HuH-7.5 (cell line): ENCODE measurements at regions not wholly inside any gene's neighbourhood (a gene's known extent, or its start where the extent isn't known, plus 50 kb on each side); places are given as distances from the start of the nearest gene placed in this dataset.
"Not testable (repeated sequence)": the region's sequence is repeated elsewhere in the genome, so short reads cannot be mapped to it uniquely, and the experiment has no call there.

ENCODE experiments used
- DNase-seq: peaks from one replicate; pipeline ENCODE4 v3.0.0; 2011; ENCODE audit warnings: low spot score

DNA sequence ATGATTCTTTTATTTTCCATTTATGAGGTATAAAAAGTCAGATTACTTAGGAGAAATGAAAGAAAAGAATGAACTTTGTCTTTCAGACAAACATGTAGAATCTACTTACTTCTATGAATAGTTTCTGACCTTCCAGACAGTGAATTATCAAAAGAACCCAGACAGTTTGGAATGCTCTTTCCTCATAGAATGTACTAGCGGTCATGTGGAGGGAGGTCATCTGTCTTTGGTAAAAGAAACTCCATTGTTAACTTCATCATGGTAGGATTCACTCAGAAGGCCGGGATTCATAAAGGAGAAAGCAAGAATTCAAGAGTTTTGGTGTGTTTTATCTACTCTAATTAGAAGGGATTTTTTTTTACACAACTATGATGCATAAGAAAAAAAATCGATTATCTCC, 144.8 kb upstream of the ZNF804B start:
- DNase-seq: no peak

DNA sequence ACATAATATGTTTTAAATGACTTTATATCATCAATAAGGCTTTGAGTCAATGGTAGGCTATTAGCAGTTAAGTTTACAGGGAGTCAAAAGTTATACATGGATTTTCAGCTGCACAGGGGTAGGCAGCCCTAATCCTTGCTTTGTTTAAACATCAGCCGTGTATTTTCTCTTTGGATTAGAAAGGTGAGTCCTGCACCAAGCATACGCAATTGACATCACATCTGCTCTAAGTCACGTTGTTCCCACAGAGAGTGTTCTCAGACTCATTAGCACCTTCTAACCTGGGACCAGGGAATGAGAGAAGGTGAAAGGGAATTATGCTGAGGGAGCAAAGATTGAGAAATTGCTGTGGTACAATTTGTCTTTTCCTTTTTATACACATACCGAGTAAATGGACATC, 148.6 kb upstream of the ZNF804B start:
- DNase-seq: no peak

- no peak for DNase-seq
Observed at GRCh38 chr7:88600695-88601094, 158.8 kb upstream of the ZNF804B start.

DNA sequence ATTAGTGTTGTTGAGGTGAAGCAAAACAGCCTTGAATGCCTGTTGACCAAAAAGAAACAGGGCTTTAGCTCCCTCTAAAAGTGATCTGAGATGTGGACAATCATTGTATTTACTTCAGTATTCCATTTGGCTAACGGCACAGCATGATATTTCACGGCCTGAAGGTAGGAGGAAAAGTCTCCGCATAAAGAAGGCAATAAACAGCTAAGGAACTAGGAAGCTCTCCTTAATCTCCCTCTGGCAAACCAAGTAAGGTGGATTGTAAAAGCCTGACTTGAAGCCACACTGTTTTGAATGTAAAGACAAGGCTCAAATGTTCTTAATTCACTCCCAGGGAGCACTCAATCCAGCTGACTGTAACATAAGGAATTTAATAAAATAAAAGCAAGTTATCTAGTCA, 160.0 kb upstream of the ZNF804B start:
- no peak for DNase-seq

- no peak for DNase-seq
Observed at GRCh38 chr7:88597941-88598425, 161.5 kb upstream of the ZNF804B start.

GRCh38 chr7:88590963-88591362, 168.5 kb upstream of the ZNF804B start:
- no peak for DNase-seq

DNA sequence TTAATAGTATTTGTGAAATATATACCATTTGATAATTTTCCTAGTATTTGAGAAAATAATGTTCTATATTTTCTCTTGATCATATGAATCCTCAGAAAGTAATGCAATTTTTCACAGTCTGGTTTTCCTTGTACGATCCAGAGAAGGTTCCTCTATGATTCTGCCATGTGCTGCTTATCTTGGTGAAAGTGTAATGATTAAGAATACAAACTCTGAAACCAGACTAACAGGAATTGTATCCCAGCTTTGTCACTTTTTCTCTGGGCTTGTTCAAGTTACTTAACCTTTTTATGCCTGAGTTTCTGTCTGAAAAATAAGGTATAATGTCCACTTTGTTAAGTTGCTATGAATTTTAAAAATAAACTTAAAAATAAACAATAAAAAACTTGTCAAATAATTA, 169.6 kb upstream of the ZNF804B start:
- no peak for DNase-seq

DNA sequence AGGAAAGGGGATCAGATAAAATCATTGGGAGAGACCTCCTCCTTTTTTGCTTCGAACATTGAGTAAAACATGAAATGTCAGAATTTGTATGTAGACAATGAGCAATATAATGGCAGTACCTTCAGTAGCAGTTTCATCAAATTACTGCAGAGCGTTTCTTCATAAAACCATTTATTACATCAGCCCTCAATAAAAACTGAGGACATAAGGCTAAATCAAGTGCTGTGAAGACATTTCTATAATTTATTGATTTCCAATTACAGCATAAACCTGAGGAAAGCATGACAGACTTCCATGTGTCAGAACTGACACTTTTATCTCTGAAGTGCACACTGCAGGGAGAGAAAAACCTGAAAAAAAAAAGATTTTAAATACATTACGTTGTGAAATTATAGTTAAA, 172.6 kb upstream of the ZNF804B start:
- no peak for DNase-seq

DNA sequence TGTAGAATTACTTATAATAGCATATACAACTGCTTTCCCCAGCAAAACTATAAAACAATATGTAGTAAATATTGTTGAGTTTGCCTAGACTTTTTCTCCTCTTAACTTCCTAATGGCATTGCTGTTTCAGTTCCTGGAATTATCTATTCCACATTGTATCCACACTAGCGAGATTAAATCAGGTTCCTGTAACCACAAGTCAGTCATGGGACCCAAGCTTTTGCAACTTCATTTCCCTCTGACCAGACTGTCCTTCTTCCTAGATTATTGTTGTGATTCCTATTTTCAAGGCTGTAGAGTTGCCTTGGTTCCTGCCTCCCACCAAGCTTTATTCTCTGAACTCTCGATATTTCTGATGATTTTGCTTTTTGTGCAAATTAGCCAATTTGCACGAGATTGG, 173.3 kb upstream of the ZNF804B start:
- DNase-seq: no peak

GRCh38 chr7:88576720-88577119, 182.8 kb upstream of the ZNF804B start:
- DNase-seq: no peak

DNA sequence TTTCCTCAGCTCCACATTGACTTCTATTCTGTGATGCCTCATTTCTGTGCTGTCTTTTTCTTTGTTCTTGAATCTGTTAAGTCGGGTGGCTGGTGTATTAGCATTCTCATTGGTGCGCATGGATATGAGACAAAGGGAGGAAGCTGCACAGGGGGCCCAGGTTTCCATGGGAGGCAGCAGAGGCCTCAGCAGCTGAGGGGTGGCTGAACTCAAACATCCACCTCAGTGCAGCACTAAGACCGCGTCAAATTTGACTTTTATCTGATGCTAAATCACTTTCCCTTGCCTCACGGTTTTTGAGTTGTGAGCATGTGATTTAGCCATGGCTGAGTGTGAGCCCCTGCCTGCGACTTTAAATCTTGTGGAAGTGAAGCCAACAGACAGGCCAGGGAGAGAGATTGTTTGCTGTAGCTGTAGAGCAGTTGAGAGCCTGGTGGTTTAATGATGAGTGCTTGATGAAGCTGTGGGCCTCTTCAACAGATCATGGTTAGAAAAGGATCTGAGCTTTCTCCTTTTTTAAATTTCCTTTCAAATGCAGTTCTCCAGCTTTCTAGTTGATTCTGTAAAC, 193.3 kb upstream of the ZNF804B start:
- DNase-seq: no peak

DNA sequence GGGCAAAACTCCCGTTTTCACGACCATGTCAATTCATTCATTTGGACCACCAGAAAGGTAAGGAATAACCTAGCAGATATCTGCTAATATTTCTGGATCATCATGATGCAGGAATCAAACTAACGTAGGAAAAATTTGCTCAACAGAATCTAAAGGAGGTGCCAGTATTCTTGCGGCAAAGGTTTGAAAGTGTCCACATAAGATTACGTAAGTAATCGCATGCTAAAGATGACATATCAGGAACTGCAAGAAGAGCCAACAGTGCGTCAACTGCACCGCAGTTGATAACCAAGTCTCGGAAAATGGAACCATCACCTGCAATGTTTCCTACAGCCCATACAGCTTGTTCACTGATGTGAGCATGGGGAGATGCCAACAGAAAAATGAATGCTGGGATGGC, 194.1 kb upstream of the ZNF804B start:
- no peak for DNase-seq

DNA sequence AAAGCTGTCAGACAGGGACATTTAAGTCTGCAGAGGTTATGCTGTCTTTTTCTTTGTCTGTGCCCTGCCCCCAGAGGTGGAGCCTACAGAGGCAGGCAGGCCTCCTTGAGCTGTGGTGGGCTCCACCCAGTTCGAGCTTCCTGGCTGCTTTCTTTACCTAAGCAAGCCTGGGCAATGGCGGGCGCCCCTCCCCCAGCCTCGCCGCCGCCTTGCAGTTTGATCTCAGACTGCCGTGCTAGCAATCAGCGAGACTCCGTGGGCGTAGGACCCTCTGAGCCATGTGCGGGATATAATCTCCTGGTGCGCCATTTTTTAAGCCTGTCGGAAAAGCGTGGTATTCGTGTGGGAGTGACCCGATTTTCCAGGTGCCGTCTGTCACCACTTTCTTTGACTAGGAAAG, 203.1 kb upstream of the ZNF804B start:
- not testable (repeated sequence) for DNase-seq

GRCh38 chr7:88554847-88555246, 204.7 kb upstream of the ZNF804B start:
- DNase-seq: not testable (repeated sequence)

DNA sequence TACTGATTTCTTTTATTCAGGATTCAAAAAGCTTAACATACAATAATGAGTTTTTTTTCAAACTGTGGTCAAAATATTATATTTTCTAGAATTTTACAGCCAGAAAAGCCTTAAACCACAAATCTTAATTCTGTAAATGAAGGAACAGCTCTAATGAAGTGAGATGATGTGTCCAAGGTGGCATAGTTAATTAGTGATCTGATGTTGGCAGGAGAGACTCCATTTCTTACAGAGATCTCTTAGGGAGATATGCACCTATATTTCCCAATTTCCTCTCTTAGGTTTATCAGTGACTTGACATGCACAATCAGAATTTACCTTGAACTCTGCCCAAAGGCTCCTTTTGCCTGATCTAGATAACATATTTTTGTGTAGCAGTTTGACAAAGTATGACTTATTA, 211.1 kb upstream of the ZNF804B start:
- no peak for DNase-seq

DNA sequence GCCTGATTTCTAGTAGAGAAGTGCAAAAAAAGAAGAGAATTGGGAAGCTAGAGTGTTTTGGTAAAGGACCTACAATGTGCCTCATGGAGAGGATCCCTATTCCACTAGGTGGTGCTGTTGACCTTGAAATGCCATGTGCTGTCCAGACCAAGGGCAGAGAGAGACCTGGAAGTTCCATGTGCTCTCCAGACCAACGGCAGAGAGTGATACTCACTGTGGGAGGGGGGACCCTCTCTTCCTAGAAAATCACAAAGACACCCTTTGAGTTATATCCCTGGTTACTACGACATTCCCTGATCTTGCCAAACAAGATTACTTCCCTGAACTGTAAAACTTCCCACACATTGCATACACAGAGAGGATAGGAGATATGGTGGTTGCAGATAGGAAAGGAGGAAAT, 212.7 kb upstream of the ZNF804B start:
- DNase-seq: no peak

GRCh38 chr7:88545663-88546062, 213.8 kb upstream of the ZNF804B start:
- no peak for DNase-seq

GRCh38 chr7:88540012-88540411, 219.5 kb upstream of the ZNF804B start:
- DNase-seq: no peak

DNA sequence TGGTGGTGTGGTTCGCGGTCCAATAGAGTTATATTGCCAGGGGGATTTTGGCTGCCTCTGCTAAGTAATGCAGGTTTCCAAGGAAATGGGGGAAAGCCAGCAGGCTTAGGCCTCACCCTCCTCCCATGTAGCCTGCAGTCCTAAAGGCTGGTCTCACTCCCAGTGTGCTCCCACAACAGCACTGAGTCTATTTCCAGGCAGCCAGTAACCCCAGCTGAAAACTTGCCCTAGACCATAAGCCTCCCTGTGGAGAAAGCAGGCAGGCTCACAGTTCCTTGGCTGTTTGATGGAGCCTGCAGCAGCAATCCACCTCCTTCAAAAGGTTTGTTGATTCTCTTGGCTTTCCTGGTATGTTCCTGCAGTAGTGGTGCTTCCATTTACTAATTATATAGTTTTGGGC, 220.0 kb upstream of the ZNF804B start:
- no peak for DNase-seq

GRCh38 chr7:88523645-88524044, 217.0 kb upstream of the STEAP4 start:
- DNase-seq: no peak

DNA sequence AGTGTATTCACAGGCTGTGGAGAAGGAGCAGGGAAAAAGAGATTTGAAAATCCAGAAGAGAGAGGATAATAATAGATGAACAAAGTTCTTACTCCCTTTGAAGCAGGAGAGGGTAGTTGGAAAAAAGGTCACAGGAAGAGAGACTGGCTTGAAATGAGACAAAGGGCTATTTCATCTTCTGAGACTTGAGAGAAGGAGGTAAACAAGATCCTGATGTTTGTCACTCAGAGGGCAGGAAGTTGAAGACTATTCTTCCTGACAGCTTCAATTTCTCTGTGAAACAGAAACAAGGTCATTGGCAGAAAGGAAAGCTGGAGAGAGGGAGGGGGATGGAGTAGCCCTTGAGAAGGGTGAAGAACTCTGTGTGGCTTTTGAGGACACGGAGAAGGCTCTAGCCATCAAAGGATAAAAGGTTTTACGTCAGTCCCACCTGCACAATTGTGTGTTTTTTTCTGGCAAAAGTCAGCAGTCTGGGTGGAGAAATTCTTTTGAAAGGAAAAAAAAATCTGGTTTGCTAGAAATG, 216.1 kb upstream of the STEAP4 start:
- no peak for DNase-seq

DNA sequence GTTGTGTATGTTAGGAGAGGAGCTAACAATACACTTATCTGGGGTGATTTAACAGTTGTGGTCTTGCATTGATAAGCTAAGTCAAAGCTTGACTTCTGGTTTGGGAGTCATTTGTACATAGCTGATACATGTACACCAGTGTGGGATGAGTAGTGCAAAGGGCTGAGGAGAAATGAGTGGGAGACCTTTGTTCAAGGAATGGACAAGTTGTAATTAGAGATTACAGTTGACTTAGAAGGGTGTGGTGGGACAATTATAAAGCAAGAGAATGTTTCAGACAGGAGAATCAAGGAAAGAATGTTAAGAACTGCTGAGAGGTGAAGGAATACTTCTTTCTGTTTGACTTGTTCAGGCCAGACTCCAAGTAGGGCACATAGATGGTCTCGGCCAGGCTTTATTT, 209.7 kb upstream of the STEAP4 start:
- DNase-seq: no peak

- no peak for DNase-seq
Observed at GRCh38 chr7:88515301-88515700, 208.6 kb upstream of the STEAP4 start.

DNA sequence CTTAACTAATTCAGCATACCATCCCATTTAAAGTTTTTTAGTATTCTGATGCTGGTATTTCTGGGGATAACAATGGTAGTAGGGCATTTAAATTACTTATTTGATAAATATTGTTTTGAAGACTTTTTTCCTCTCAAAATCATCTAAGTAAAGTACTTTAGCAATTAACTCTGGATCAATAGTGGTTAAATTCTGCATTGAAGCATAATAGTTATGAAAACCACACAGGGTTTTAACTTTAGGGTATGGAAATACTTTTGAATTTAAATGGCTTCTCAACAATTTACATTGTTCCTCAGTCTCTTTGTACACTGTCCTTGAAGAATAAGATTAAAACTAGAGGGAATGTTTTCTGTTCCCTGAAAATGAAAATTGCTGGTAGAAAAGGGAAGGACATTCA, 202.6 kb upstream of the STEAP4 start:
- no peak for DNase-seq

DNA sequence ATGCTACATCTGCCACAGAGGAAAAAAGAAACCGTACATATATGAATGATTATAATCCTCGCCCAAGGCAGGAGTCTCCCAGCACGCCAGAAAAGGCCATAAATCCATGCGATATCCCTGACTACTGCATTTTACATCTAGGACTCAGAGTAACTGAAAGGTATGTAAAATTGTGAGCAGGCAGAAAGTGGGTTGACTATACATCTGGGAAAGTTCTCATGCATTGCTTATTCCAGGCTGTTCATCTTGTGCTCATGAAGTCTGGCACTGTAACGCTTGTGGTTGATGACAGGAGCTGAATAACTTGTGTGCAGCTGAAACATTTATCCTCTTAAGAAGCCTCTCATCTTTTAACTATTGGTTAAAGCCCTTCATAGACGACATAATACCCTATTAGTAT, 193.4 kb upstream of the STEAP4 start:
- no peak for DNase-seq
